Stimulated activated CD8-positive, alpha-beta memory T cell treated with anti-CD3 and anti-CD28 coated beads, Interleukin-7, amount 100 ng/mL, for 48 hours (primary cell): ENCODE measurements at regions not wholly inside any gene's neighbourhood (a gene's known extent, or its start where the extent isn't known, plus 50 kb on each side); places are given as distances from the start of the nearest gene placed in this dataset.
"Not testable (repeated sequence)": the region's sequence is repeated elsewhere in the genome, so short reads cannot be mapped to it uniquely, and the experiment has no call there.

Source experiments
- DNase-seq, 2 donors: peaks; one replicate each; pipeline ENCODE4 v3.0.0-alpha.2; 2020; ENCODE audit warnings: low read depth in 1 of 2; ENCODE audit errors: extremely low read depth in 1 of 2

GRCh38 chr16:59087641-59088040 is 353.5 kb upstream of the GOT2 start:
- no peak for DNase-seq

GRCh38 chr16:59067205-59067604 is 333.1 kb upstream of the GOT2 start:
- DNase-seq, result no peak

- no peak for DNase-seq
Measured at GRCh38 chr16:59060207-59060606, 326.1 kb upstream of the GOT2 start.

- no peak for DNase-seq
Measured at GRCh38 chr16:59058250-59058649, 324.1 kb upstream of the GOT2 start.

GRCh38 chr16:59053911-59054310 is 319.8 kb upstream of the GOT2 start:
- no peak for DNase-seq

GRCh38 chr16:59052231-59052630 is 318.1 kb upstream of the GOT2 start:
- no peak for DNase-seq

- no peak for DNase-seq
Measured at GRCh38 chr16:59048876-59049275, 314.8 kb upstream of the GOT2 start.

GRCh38 chr16:59047114-59047513 is 313.0 kb upstream of the GOT2 start:
- no peak for DNase-seq

GRCh38 chr16:59046335-59046734 is 312.2 kb upstream of the GOT2 start:
- no peak for DNase-seq

- DNase-seq, result no peak
Measured at GRCh38 chr16:59045501-59045900, 311.4 kb upstream of the GOT2 start.

GRCh38 chr16:59044616-59045015 is 310.5 kb upstream of the GOT2 start:
- no peak for DNase-seq

GRCh38 chr16:59042301-59042700 is 308.2 kb upstream of the GOT2 start:
- DNase-seq, result no peak

- no peak for DNase-seq
Measured at GRCh38 chr16:59039066-59039720, 305.1 kb upstream of the GOT2 start.

GRCh38 chr16:59030923-59031485 is 296.9 kb upstream of the GOT2 start:
- DNase-seq, result no peak

- no peak for DNase-seq
Measured at GRCh38 chr16:59021751-59022150, 287.6 kb upstream of the GOT2 start.

GRCh38 chr16:59013930-59014329 is 279.8 kb upstream of the GOT2 start:
- DNase-seq, result no peak

GRCh38 chr16:58999762-59000161 is 265.6 kb upstream of the GOT2 start:
- DNase-seq, result no peak

- DNase-seq, result not testable (repeated sequence)
Measured at GRCh38 chr16:58992755-58993154, 258.6 kb upstream of the GOT2 start.

- not testable (repeated sequence) for DNase-seq
Measured at GRCh38 chr16:58983181-58983965, 249.3 kb upstream of the GOT2 start.

- DNase-seq, result no peak
Measured at GRCh38 chr16:58970775-58971174, 236.7 kb upstream of the GOT2 start.

GRCh38 chr16:58963479-58963878 is 229.4 kb upstream of the GOT2 start:
- DNase-seq, result no peak

- no peak for DNase-seq
Measured at GRCh38 chr16:58962811-58963210, 228.7 kb upstream of the GOT2 start.
